ENCODE measurements at regions not wholly inside any gene's neighbourhood (a gene's known extent, or its start where the extent isn't known, plus 50 kb on each side); places are given as distances from the start of the nearest gene placed in this dataset.

DNA sequence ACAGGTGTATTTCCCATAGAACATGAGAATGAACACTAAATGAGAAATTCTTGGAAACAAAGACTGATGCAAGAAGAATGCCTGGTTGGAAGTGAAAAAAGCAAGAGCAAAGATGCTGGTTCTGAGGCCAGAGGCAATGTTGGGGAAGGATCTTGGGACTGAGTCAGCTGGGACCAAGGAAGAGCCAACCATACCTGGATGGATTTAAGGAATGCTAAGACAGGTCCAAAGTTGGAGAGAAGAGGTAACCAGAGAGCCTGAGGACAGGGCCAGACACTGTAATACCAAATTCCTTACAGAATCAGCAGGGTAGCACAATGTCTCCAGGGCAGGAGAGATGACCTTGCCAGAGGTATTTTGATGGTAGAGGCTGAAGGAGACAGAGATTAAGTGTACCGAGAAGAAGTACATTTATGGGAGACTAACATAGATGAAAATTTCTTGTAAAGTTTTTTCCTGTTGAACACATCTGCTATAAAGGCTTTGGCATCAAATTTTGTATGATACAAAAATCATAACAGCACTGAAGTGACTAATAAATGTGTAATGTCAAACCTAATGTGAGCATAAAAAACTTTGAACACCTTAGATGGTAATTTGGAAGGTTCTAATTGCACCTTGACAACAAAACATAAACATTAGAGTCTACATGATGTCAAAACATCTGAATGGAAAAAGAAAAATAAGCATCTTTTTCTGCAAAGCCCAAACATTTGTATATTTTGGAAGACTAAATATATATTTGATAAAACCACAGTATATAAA lies 221.7 kb upstream of the MARCKS start:
- FAIRE-seq = no peak

DNA sequence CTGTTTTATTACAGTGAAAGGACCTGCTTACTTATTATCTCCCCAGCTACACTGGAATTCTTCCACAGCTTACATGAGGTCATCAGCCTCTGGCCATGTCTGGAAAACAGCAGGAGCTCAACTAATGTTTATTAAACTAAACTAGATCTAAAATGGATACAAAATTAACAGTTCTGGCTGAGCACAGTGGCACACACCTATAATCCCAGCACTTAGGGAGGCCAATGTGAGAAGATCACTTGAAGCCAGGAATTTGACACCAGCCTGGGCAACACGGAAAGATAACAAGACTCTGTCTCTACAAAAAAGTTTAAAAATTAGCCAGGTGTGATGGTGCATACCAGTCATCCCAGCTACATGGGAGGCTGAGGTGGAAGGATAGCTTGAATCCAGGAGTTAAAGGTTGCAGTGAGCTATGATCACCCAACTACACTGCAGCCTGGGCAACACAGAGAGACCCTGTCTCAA lies 220.8 kb upstream of the MARCKS start:
- FAIRE-seq = no peak

DNA sequence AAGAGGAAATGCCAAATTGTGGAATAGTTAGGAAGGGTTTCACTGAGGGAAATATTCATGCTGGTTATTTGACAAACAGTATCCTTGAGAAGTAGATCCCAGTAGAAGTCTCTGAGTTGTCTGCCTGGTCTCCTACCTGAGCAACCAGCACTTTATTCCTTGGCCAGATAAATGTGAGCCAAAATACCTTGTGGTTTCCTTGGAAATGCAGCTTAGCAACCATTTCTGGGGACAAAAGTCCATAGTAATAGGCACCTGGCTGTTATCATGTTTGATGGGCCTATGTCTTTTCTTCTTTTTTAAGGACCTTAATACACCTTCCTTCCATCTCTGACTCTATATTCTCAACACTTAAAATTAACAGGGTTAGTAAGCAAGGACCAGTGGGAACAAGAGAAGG lies 217.1 kb upstream of the MARCKS start:
- FAIRE-seq = no peak

DNA sequence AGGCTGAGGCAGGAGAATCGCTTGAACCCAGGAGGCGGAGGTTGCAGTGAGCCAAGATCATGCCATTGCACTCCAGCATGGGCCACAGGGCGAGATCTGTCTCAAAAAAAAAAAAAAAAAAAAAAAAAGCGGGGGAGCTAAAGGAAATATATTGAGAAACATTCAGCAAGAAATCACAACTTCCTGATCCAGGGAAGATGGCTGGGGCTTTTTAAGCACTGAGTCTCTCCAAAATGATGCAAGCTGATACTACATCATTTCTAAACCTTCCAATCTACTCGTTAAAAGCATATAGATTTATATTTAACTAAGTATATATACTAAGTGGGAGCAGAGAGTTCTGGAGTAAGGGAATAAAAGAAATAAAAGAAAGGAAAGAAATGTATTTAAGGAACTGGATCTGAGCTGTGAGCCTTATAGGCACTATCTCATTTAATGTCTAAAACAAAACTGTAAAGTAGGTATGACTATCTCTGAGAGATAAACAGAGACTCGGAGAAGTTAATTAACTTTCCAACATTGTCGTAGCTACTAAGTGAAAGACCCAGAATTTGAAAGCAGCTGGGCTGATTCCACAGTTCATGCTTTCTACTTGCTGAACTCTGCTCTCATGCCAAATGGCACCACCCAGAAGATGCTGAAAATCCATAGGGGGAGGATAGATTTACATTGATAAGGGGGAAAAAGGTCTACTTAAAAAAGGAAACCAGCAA lies 215.0 kb upstream of the MARCKS start:
- no peak for FAIRE-seq

DNA sequence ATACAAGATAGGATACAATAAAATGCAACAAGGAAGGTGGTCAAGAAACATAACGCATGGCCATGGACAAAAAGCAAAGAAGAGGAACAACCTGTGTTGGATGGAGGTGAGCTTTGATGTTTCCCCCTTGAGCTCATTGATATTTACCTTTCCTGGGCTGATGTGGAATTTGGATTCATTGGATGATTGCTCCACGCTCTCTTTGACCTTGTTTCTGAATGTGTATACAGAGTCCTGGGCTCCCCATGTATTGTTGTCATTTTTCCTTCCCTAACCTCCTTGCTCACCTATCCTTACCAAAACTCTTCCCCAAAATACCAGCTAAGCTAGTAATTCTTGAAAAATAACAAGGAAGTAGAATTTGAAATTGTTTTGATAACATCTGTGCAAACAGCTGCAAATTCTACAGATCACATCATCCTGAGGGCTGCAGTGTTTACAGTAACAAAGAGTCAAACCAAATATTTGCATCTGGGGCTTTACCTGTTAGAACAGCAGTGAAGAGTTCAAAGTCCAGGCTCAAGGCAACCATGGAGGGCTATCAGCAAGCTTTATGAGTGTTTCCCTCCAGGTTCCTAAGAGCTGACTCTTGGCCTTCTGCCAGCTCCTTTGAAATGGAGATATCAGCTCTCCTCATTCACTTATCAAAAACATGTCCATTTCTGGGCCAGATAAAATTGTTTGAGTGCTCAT lies 214.3 kb upstream of the MARCKS start:
- FAIRE-seq = no peak

DNA sequence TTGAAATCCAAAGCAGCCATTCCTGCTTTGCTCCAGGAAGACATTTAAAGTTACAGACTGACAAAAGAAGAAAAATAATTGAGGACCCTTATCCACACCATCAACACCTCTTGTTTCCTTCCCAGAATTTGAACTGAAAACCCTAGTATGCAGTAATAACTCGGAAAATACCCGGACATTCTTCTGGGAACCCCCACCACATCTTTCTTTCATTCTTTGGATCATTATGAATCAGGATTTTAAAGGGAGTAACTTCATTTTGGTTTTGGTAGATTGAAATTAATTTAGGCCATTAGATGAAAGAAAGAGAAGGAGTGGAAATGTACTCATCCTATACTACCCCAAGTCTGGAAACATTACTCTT lies 213.8 kb upstream of the MARCKS start:
- FAIRE-seq = no peak

DNA sequence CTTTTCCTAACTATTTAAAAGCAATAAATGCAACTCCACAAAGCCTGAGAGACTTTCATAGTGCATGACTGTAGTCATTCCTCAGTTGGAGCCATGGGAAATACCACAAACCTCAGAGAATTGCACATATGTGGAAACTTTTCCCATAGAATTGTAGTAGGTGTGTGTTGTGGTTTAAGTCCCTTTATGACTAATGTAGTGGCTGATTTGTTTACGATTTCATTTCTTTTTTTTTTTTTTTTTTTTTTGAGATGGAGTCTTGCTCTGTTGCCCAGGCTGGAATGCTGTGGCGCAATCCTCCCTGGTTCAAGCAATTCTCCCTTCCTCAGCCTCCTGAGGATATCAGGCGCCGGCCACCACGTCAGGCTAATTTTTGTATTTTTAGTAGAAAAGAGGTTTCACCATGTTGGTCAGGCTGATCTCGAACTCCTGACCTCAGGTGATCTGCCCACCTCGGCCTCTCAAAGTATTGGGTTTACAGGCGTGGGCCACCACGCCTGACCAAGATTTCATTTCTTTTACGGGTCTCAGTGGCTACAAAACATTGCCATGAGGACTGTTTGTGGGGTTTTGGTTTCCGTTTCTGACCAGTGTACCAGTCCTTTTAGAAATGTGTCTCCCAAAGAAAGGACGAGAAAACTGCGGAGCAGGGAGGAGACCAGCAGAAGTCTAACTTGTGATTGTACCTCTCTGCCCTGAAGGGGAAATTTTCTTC lies 212.1 kb upstream of the MARCKS start:
- FAIRE-seq = no peak

DNA sequence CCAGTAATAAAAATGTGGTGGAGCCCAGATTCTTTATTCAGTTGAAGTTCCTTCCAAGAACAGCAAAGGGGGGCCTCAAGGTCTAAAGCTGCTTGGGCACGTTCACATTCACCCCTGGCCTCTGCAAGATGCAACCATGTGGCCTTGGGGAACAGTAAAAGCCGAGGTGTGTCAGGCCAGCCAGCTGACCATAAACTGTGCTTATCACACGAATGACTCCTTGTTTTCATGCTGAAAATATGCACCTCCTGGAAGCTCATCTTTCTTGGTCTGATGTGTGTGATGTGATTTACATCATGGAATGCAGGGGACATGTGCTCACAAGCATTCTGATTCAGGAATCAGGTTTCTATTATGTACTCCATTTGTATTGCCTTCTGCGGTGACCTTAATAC lies 211.6 kb upstream of the MARCKS start:
- no peak for FAIRE-seq

DNA sequence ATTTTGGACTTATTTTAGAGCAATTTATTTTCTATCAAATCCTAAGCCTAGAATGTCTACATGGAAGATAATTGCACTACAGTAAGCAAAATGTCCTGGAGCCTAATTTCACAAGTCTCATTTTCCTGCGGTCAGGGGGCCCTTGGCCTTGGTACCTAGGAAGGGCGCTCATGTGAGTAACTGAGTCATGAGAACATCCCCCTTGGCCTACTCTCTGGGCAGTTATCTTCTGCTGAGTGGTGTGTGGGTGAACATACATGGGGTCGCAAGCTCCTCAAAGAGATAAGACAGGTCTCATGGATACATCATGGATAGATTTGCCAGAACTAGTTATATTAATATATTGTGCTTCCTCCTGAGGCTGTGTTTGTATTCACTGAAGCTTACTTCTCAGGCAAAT lies 211.2 kb upstream of the MARCKS start:
- FAIRE-seq = no peak

DNA sequence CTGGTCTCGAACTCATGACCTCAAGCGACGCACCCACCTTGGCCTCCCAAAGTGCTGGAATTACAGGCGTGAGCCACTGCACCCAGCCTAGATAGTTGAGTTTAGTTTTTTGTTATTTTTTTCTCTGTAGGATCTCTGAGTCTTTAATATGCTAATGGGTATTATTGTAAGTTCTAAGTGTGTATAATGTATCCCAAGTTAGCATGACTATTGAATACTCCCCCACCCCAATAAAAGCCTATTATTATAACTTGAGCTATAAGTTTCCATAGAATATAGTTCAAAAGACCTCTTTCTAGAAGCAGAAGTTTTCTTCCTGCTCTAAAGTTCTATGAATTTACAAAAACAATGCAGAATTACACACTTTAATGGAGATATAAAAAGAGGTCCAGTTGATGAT lies 210.4 kb upstream of the MARCKS start:
- no peak for FAIRE-seq

DNA sequence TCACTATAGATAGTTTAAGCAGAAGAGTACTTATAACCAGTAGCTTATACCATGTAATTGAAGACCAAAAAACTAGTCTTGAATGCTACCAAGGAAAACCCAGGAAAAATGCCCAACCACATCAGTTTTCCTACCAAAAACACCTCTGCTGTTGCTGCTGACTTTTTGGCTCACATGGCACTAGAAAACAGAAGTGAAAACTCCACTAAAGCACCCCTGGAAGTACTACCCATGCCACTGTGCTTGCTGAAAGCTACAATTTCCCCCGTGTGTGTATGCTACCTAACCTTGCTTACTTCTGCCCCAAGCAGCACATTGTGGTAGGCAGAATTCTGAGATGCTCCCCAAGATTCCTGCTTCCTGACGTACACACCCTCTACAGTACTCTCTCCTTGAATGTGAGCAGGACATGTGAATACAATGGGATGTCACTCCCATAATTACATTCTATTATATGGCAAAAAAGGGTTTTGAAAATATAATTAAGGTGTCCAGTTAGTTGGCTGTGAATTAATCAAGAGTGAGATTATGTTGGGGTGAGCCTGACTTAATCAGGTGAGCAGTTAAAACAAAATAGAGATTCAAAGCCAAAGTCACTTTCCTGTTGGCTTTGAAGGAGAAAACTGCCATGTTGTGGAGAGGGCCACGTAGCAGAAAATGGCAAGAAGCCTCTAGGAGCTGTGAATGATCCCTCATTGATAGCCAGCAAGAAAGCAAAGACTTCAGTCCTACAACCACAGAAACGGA lies 209.8 kb upstream of the MARCKS start:
- FAIRE-seq = no peak

DNA sequence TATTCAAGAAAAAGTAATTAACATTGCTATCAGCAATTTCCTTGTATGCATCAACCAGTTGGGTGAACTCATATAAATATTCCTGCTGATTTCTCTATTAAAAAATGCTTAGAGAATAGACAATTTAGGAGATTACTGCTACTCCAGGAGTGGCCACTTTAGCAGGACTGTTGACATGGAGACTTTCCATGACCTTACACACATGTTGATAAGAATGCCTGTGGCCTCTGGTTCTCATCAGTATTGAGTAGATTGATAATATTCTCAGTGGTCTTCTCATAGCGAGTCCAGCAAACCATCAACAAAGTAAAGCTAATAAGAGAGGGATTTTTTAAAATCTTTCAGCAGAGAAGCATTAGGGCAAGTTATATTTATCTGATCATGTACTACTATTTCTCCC lies 208.4 kb upstream of the MARCKS start:
- FAIRE-seq = no peak

DNA sequence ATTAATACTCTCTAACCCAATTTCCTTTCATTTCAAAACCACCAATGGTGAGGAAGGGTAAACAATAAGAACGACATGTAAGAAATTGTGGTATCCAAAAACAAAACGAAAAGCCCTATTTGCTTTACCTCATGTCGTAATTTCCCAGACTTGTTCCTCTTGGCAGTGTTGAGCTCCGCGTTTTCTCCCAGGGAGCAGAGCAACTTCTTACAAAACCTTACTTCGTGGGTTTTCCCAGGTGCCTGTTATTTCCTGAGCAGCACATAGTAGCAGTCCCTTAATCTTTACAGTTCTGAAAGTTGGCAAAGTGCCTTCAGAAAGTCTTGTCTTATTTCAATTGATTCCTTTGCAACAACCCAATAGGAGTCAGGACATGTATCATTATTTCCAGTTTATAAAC lies 207.9 kb upstream of the MARCKS start:
- FAIRE-seq = no peak

DNA sequence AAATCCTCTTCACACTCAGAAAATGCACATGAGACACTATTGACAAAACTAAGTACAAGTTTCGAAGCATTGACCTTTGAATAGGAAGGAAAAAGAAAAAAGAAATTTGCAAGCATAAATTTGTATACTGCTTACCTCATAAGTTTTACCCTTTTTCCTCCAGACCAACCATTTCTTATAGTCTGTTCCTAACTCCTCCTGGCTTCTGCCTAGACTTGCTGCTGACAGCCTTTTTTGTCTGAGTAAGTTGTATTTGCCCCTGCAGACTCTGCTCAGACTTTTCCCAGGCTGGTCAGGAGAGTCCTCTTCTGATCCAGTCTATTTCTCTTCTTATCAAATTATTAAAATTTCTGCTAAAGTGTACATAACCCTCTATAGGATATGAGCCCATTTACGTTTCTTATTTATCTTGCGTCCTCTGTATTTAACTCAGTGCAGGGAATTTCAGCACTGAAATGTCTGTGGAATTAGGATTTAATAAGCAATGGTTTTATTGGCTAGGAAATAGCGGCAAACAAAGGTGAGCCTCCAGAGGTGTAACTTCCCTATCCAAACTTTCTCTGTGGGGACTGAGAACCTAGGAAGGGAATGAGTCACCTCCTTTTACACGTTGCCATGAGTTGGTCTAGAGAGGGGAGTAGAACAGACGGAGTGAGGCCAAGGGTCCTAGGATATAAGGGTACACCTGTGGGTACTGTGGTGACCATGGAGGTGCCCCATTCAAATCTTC lies 207.1 kb upstream of the MARCKS start:
- FAIRE-seq = no peak

DNA sequence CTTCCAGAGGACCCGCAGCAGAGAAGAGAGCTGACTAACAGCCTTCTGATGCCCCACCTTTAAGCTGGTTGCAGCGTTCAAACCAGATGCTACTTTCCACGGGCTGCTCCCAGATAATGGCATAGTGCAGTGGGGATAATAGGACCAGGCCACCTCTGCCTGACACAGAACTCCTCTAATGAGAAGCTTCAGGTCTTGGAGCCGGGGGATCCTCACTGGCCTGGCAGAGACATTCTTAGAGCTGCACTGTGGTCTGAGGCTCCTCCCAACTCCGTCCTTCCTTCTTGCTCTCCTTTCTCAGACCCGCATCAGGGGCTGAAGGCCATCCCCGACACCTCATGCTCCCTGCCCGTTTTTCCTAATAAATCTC lies 206.6 kb upstream of the MARCKS start:
- FAIRE-seq = no peak

DNA sequence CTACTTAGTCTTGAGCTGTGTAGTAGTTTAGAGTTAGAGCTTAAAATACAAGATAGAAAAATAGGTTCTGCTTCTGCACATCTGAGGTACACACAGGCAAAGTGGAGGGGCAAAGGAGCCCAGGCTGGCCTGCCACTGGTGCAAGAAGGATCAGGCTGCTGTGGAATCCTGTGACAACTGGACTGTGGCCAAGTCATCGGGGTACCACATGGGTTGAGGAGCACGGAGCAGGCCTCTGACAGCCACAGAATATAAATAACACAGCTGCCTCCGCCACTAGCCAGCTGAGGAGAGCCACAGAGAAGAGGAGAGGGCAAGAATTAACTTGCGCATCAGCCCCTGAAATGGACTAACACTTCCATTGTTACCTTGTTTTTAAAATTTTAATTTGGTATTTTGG lies 206.0 kb upstream of the MARCKS start:
- no peak for FAIRE-seq

DNA sequence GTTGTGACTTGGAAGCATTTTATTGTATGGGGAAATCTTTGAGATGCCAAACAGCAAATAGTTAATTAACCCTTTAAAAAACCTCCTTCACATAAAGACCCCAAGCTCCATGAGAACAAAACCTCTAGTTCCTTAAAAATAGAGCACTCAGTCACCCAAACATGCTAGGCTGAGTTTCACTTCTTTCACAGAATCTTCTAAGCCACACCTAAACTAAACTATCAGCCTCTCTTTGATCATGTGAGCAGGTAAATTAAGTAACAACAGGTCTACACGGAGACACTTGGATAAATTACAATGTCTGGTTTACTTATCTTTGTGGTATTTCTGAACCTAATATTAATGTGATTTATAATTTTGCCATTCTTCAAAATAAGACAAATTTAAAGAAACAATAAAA lies 205.2 kb upstream of the MARCKS start:
- FAIRE-seq = no peak

DNA sequence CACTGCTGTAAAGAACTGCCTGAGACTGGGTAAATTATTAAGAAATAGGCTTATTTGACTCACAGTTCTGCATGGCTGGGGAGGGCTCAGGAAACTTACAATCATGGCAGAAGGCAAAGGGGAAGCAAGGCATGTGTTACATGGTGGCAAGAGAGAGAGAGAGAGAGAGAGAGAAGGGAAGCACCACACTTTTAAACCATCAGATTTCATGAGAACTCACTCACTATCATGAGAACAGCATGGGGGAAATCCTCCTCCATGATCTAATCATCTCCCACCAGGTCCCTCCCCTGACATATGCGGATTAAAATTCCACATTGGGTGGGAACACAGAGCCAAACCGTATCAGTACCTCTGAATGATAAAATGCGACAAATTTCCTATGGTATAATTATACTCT lies 203.9 kb upstream of the MARCKS start:
- no peak for FAIRE-seq

DNA sequence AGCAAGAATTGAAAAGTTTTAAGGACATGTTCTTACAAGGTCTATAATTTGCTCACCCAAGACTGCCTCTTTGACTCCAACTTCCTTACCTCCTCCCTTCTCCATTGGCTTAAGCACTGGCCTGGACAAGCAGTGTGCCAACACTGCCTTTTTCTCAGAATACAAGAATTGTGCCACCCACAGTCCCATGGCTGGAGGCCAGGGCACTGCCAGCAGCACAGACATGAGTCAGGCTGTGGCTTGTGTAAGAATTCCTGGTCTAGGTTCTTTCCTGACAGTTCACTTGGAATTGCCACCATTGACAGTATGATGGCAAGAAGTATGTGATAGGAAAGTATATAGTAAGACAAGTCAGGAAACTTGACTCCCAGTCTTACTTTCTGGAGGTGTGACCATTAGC lies 202.7 kb upstream of the MARCKS start:
- FAIRE-seq = no peak

DNA sequence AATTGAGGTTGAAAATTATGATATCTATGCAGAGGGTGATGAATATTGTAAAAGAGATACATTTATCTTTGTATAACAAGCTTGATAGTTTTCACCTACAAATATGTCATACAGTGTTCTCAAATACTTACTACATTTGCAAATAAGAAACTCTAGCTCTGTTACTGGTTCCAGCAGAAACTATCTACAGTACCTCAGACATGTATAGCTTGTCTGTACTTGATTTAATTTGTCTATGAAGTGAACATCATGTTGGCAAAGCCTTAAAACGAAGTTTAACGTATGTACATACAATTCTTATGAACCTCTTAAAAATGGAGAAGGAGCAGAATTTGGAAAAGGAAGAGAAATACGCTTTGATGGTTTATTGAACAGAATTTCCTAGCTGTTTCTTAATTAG lies 201.4 kb upstream of the MARCKS start:
- no peak for FAIRE-seq

DNA sequence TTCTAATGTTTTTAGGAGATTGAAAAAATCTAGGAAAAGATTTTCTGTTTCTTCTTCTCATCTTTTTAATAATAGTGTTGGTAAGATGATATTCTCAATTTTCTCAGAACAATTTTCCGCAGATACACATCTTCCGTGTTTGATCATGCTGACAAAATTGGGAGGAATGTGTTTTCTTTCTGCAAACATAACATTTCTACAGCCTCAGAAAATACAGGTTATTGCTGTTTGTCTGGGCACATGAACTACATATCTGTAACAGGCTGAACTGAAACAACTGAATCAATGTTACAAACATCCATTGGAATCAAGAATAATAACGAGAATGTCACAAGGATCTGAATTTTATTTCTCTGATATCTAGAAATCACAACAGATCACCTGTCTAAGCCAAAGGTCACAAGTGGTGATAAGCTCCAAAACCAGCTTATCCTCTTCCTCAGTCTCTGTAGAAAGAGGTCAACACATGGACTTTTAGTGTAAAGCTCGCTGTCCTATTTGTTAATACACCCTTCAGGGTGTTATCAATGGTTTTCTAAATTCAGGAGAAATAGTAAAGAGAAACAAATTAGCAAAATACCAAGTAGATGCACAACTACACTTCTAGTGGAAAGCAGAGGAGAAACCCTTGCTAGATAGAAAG lies 197.3 kb upstream of the MARCKS start:
- no peak for FAIRE-seq

DNA sequence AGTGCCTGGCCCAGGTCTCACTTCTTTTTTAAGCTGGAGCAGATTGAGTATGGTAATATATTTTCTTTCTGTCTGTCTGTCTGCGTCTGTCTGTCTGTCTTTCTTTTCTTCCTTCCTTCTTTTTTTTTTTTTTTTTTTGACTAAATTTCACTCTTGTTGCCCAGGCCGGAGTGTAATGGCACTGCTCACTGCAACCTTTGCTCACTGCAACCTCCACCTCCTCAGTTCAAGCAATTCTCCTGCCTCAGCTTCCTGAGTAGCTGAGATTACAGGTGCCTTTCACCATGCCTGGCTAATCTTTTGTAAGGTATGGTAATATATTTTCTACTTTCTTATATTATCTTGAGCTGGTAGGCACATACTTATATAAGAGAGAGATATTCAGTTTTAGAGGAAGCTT lies 196.3 kb upstream of the MARCKS start:
- no peak for FAIRE-seq

Data from G401.6 (cell line).